ENCODE measurements at regions not wholly inside any gene's neighbourhood (a gene's known extent, or its start where the extent isn't known, plus 50 kb on each side); places are given as distances from the start of the nearest gene placed in this dataset.
"Not testable (repeated sequence)": the region's sequence is repeated elsewhere in the genome, so short reads cannot be mapped to it uniquely, and the experiment has no call there.

GRCh38 chr7:110529175-110529574 lies 561.8 kb upstream of the LRRN3 start:
- ATAC-seq (replicated peaks in 6 of 8) = no peak
- WGBS, 10 experiments = 20 to 95% (median 75%) methylated on average over 1 to 2 of the region's 2 CpGs; no CpG with 5 or more reads in 2 of the 10 experiments
- Histone ChIP-seq H3K4me1 (replicated peaks in 1 of 2) (no peaks in the 10 kb centered on the region), H3K4me3 (no peak overlapping the region), H3K27ac (no peak overlapping the region)
- in situ Hi-C loops (cut with MboI; ENCODE audit: low pct_unique_long_range_greater_than_20kb in 2 of 9, low sequenced_read_pairs in 9 of 9, unreplicated experiment in 9 of 9) = no loop called here

- Histone ChIP-seq H3K4me1 (replicated peaks in 1 of 2) (no peaks in the 10 kb centered on the region), H3K4me3 (no peak overlapping the region), H3K27ac (no peak overlapping the region)
- in situ Hi-C loops (cut with MboI; ENCODE audit: low pct_unique_long_range_greater_than_20kb in 2 of 9, low sequenced_read_pairs in 9 of 9, unreplicated experiment in 9 of 9) = no loop called here
- no peak for ATAC-seq (replicated peaks in 6 of 8)
Observed at GRCh38 chr7:110531186-110531585, 559.7 kb upstream of the LRRN3 start.

GRCh38 chr7:110534241-110534931 lies 556.5 kb upstream of the LRRN3 start:
- peak overlapping the region in 1 of 2 donors; percentile 49 for H3K27ac ChIP-seq
- 16 to 93% (median 60%) methylated on average over 1 to 7 of the region's 7 CpGs for WGBS, 10 experiments
- ATAC-seq (replicated peaks in 6 of 8) = peak in 5 of 8 experiments; percentile 37 to 98 (median 97)

GRCh38 chr7:110539216-110539615 lies 551.7 kb upstream of the LRRN3 start:
- Histone ChIP-seq H3K4me3 (no peak overlapping the region), H3K27ac (no peak overlapping the region), H3K4me1 (replicated peaks in 1 of 2) (no peaks in the 10 kb centered on the region)
- in situ Hi-C loops (cut with MboI; ENCODE audit: low pct_unique_long_range_greater_than_20kb in 2 of 9, low sequenced_read_pairs in 9 of 9, unreplicated experiment in 9 of 9) = no loop called here
- ATAC-seq (replicated peaks in 6 of 8) = no peak

More at GRCh38 chr7:110534241-110534931, 556.5 kb upstream of the LRRN3 start:
- Histone ChIP-seq H3K4me1 (replicated peaks in 1 of 2) (no peaks in the 10 kb centered on the region), H3K4me3 (no peak overlapping the region)
- in situ Hi-C loops (cut with MboI; ENCODE audit: low pct_unique_long_range_greater_than_20kb in 2 of 9, low sequenced_read_pairs in 9 of 9, unreplicated experiment in 9 of 9) = no loop called here

GRCh38 chr7:110541962-110542361 lies 549.0 kb upstream of the LRRN3 start:
- Histone ChIP-seq H3K27ac (no peak overlapping the region), H3K4me1 (replicated peaks in 1 of 2) (no peaks in the 10 kb centered on the region), H3K4me3 (no peak overlapping the region)
- in situ Hi-C loops (cut with MboI; ENCODE audit: low pct_unique_long_range_greater_than_20kb in 2 of 9, low sequenced_read_pairs in 9 of 9, unreplicated experiment in 9 of 9) = no loop called here
- ATAC-seq (replicated peaks in 6 of 8) = no peak
- 7 to 100% (median 100%) methylated on average over 1 to 2 of the region's 2 CpGs; no CpG with 5 or more reads in 5 of the 10 experiments for WGBS, 10 experiments

GRCh38 chr7:110544194-110544593 lies 546.7 kb upstream of the LRRN3 start:
- no peaks in the 10 kb centered on the region for H3K4me1 ChIP-seq (replicated peaks in 1 of 2)
- ATAC-seq (replicated peaks in 6 of 8) = peak in 1 of 8 experiments; percentile 28
- no peak overlapping the region for H3K4me3 ChIP-seq
- in situ Hi-C loops (cut with MboI; ENCODE audit: low pct_unique_long_range_greater_than_20kb in 2 of 9, low sequenced_read_pairs in 9 of 9, unreplicated experiment in 9 of 9) = no loop called here
- no peak overlapping the region for H3K27ac ChIP-seq
- WGBS, 10 experiments = 75% methylated on average over 1 of the region's 1 CpG; no CpG with 5 or more reads in 9 of the 10 experiments

GRCh38 chr7:110548372-110548771 lies 542.6 kb upstream of the LRRN3 start:
- in situ Hi-C loops (cut with MboI; ENCODE audit: low pct_unique_long_range_greater_than_20kb in 2 of 9, low sequenced_read_pairs in 9 of 9, unreplicated experiment in 9 of 9) = no loop called here
- H3K4me1 ChIP-seq (replicated peaks in 1 of 2) = no peaks in the 10 kb centered on the region
- ATAC-seq (replicated peaks in 6 of 8) = no peak
- H3K27ac ChIP-seq = no peak overlapping the region
- no peak overlapping the region for H3K4me3 ChIP-seq

- Histone ChIP-seq H3K4me1 (replicated peaks in 1 of 2) (no peaks in the 10 kb centered on the region), H3K4me3 (no peak overlapping the region), H3K27ac (no peak overlapping the region)
- 0 to 83% (median 29%) methylated on average over 1 to 2 of the region's 2 CpGs; no CpG with 5 or more reads in 1 of the 10 experiments for WGBS, 10 experiments
- ATAC-seq (replicated peaks in 6 of 8) = no peak
- in situ Hi-C loops (cut with MboI; ENCODE audit: low pct_unique_long_range_greater_than_20kb in 2 of 9, low sequenced_read_pairs in 9 of 9, unreplicated experiment in 9 of 9) = no loop called here
Observed at GRCh38 chr7:110557136-110557535, 533.8 kb upstream of the LRRN3 start.

- WGBS, 10 experiments = 58 to 100% (median 67%) methylated on average over 1 to 2 of the region's 18 CpGs; no CpG with 5 or more reads in 7 of the 10 experiments
Observed at GRCh38 chr7:110563286-110563685, 527.6 kb upstream of the LRRN3 start.

GRCh38 chr7:110564246-110564645 lies 526.7 kb upstream of the LRRN3 start:
- ATAC-seq (replicated peaks in 6 of 8) = peak in 1 of 8 experiments; percentile 13
- Histone ChIP-seq H3K4me3 (no peak overlapping the region), H3K27ac (no peak overlapping the region), H3K4me1 (replicated peaks in 1 of 2) (peaks cover 5 to 14% of the 10 kb centered on the region in 2 donors)
- in situ Hi-C loops (cut with MboI; ENCODE audit: low pct_unique_long_range_greater_than_20kb in 2 of 9, low sequenced_read_pairs in 9 of 9, unreplicated experiment in 9 of 9) = no loop called here

More at GRCh38 chr7:110563286-110563685, 527.6 kb upstream of the LRRN3 start:
- ATAC-seq (replicated peaks in 6 of 8); H3K27ac ChIP-seq; in situ Hi-C loops (cut with MboI; ENCODE audit: low pct_unique_long_range_greater_than_20kb in 2 of 9, low sequenced_read_pairs in 9 of 9, unreplicated experiment in 9 of 9); H3K4me3 ChIP-seq; H3K4me1 ChIP-seq (replicated peaks in 1 of 2): not testable (repeated sequence)

GRCh38 chr7:110568388-110568787 lies 522.5 kb upstream of the LRRN3 start:
- 58 to 100% (median 96%) methylated on average over 1 to 3 of the region's 3 CpGs; no CpG with 5 or more reads in 2 of the 10 experiments for WGBS, 10 experiments
- in situ Hi-C loops (cut with MboI; ENCODE audit: low pct_unique_long_range_greater_than_20kb in 2 of 9, low sequenced_read_pairs in 9 of 9, unreplicated experiment in 9 of 9) = no loop called here

GRCh38 chr7:110568932-110569331 lies 522.0 kb upstream of the LRRN3 start:
- ATAC-seq (replicated peaks in 6 of 8) = peak in 5 of 8 experiments; percentile 79 to 96 (median 87)
- WGBS, 10 experiments = 0 to 100% (median 53%) methylated on average over 1 to 6 of the region's 6 CpGs
- Histone ChIP-seq H3K27ac (peak overlapping the region in 1 of 2 donors; percentile 59), H3K4me3 (no peak overlapping the region), H3K4me1 (replicated peaks in 1 of 2) (peaks cover 10 to 23% of the 10 kb centered on the region in 2 donors)
- in situ Hi-C loops (cut with MboI; ENCODE audit: low pct_unique_long_range_greater_than_20kb in 2 of 9, low sequenced_read_pairs in 9 of 9, unreplicated experiment in 9 of 9) = no loop called here

More at GRCh38 chr7:110568388-110568787, 522.5 kb upstream of the LRRN3 start:
- no peak overlapping the region for H3K27ac ChIP-seq
- no peak for ATAC-seq (replicated peaks in 6 of 8)
- peaks cover 10 to 23% of the 10 kb centered on the region in 2 donors for H3K4me1 ChIP-seq (replicated peaks in 1 of 2)
- H3K4me3 ChIP-seq = no peak overlapping the region

- in situ Hi-C loops (cut with MboI; ENCODE audit: low pct_unique_long_range_greater_than_20kb in 2 of 9, low sequenced_read_pairs in 9 of 9, unreplicated experiment in 9 of 9) = no loop called here
- Histone ChIP-seq H3K4me1 (replicated peaks in 1 of 2) (peaks cover 10 to 23% of the 10 kb centered on the region in 2 donors), H3K4me3 (no peak overlapping the region), H3K27ac (peak overlapping the region in 1 of 2 donors; percentile 59)
- ATAC-seq (replicated peaks in 6 of 8) = peak in 6 of 8 experiments; percentile 39 to 65 (median 54)
- WGBS, 10 experiments = 7 to 100% (median 85%) methylated on average over 1 to 6 of the region's 6 CpGs
Observed at GRCh38 chr7:110569486-110570205, 521.3 kb upstream of the LRRN3 start.
